ENCODE measurements at regions not wholly inside any gene's neighbourhood (a gene's known extent, or its start where the extent isn't known, plus 50 kb on each side); places are given as distances from the start of the nearest gene placed in this dataset.
A peak's percentile ranks its signal among the peaks of the same experiment; 100 is the strongest.
"Not testable (repeated sequence)": the region's sequence is repeated elsewhere in the genome, so short reads cannot be mapped to it uniquely, and the experiment has no call there.

DNA sequence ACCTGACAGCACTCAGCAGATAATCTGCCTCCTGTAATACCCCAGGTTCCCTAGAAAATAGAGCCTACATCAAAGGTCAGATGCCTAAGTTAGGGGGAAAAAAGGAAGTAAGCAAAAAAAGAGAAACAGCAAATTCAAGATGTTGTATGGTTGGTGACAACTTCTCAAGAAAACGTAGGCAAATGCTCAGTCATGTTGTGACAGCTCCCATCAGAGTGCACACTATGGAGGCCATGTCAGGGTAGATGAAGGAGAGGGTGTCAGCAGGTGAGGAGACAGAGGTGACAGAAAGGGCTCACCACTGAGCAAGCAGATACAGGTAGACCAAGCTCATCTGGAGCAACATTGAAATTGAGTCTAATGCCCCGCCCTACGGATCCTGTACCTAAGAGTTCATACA is 356.8 kb upstream of the BRINP1 start:
- no peak for DNase-seq

- DNase-seq, result no peak
These were observed 353.1 kb upstream of the BRINP1 start for GRCh38 chr9:119722384-119722783.

DNA sequence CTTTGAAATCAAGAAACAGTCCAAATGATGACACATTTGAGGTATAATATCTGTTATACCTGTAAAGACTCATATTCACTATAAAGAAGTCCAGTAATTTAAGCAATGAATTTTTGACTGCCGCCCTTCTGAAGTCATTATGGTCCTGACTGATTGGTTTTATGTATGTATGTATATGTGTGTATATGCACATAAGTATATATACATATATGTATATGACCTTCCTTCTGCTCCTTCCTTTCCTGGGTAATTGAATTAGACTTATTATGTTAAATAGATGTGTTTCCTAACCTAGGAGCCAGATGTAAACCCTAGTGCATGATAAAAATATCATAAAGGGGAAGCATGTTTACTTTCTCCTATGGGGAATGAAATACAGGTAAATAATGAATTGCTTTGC is 343.1 kb upstream of the BRINP1 start:
- DNase-seq, result no peak

DNA sequence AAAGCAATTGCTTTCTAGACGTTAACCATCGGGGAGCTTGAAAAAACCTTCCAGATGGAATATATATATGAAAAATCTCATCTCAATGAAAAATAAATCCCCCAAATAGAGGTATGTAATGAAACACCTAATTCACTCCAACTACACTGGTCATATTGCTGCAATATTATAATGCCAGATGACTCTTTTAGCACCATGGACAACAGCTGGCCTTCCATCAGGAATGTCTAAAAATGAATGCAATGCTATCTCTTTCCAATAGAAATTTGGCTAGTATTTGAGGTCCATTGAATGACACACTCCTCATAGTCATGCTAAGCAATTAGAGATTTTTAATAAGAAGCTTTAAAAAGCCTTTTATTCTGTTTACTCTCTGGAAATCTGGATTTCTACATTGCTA is 340.2 kb upstream of the BRINP1 start:
- no peak for DNase-seq

GRCh38 chr9:119707228-119707845 is 338.1 kb upstream of the BRINP1 start:
- DNase-seq, result no peak

DNA sequence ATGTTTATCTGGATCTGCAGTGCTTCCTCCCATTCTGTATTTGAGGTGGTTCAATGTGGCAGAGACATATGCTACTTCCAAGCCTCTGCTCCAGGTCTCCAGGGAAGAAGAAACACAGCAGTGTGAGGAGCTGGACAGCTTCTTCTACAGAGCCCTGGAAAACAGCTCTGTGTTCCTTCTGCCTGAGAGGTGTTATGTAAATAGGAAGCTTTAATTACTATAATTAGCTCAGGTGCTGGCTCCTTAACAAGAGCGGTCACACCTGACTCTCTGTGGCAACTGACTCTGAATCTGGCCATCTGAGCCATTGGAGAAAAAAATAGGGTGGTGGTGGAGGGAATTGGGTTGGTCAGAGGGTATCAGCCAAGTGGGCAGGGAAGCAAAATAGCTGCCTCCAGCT is 332.4 kb upstream of the BRINP1 start:
- no peak for DNase-seq

GRCh38 chr9:119698535-119698934 is 329.3 kb upstream of the BRINP1 start:
- no peak for DNase-seq

- DNase-seq, result no peak
These were observed 328.8 kb upstream of the BRINP1 start for GRCh38 chr9:119697996-119698395.

DNA sequence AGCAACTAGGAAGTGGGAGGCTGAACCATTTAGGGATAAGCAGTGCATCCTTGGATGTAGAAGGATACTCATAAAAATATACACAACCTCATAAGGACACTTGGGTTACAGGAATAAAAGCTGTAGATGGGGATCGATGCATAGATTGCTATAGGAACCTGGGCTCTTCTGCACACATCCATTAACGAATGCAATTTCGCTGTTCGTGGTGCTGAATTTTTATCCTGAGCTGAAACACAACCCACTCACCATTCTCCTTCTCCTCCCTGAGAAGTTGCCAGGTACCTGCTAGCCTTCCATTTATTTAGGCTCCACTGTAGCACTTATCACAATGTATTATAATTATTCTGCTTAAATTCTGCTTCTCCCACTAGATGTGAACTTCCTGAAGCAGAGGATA is 320.6 kb upstream of the BRINP1 start:
- no peak for DNase-seq

- DNase-seq, result no peak
These were observed 319.3 kb upstream of the BRINP1 start for GRCh38 chr9:119688547-119688946.

- DNase-seq, result no peak
These were observed 308.7 kb upstream of the BRINP1 start for GRCh38 chr9:119677811-119678505.

- DNase-seq, result peak; percentile 41
These were observed 306.7 kb upstream of the BRINP1 start for GRCh38 chr9:119675951-119676350.

DNA sequence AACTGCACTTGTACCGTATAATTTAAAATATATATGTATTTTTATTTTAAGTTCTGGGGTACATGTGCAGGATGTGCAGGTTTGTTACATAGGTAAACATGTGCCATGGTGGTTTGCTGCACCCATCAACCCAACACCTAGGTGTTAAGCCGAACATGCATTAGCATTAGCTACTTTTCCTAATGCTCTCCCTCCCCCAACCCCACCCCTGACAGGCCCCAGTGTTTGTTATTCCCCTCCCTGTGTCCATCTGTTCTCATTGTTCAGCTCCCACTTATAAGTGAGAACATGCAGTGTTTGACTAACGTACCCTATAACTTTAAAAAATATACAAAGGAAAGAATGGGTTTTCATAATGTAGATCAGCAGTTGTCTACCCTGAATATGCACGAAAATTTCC is 303.5 kb upstream of the BRINP1 start:
- DNase-seq, result not testable (repeated sequence)

DNA sequence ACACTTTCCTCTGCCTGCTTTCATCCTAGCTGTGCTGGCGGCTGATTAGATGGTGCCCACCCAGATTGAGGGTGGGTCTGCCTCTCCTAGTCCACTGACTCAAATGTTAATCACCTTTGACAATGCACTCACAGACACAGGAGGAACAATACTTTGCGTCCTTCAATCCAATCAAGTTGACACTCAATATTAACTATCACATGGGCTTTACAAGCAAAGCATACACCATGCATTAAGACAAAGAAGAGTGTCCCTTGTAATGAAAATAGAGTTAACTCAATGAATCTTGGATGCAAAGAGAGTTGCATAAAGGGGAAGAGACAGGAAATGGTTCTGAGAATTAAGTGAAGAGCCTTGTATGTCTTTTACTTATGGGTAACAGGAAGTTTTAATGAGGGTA is 298.7 kb upstream of the BRINP1 start:
- DNase-seq, result no peak

- DNase-seq, result no peak
These were observed 297.9 kb upstream of the BRINP1 start for GRCh38 chr9:119667163-119667562.

DNA sequence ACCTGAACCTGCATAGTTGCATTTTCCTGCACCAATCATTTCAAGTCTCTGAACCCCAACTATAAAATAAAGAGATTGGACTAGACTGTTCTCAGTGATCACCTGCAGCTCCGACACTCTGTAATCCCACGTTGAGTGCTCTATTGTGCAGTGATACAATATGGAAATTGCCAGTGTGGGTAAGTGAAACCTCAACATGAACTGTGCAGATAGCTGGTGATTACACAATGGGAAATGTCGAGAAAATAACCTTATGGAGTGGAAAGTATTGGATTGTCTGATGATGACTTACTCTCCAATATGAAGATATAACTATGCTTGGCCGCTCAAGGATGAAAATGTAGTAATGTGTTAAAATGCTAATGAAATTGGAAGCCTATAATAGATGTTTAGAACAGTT is 293.1 kb upstream of the BRINP1 start:
- DNase-seq, result no peak

GRCh38 chr9:119652931-119653330 is 283.7 kb upstream of the BRINP1 start:
- no peak for DNase-seq

DNA sequence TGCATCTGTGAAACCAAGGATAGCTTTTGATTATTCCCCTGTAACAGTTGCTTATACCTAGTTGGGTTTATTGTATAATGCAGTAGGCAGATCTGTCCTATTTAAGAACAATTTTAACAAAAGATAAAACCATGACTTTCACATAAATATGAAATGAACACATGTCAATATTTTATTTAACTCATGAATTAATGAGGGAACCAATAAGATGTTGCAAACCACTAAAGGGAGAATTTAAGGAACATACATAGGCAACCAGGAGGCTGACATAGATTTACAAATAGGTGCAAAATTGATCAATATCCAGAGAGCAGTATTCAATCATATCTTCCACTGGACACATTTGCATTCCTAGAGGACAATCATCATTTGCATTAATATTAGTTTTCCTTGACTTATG is 280.0 kb upstream of the BRINP1 start:
- no peak for DNase-seq

- no peak for DNase-seq
These were observed 270.2 kb upstream of the BRINP1 start for GRCh38 chr9:119639287-119639955.

DNA sequence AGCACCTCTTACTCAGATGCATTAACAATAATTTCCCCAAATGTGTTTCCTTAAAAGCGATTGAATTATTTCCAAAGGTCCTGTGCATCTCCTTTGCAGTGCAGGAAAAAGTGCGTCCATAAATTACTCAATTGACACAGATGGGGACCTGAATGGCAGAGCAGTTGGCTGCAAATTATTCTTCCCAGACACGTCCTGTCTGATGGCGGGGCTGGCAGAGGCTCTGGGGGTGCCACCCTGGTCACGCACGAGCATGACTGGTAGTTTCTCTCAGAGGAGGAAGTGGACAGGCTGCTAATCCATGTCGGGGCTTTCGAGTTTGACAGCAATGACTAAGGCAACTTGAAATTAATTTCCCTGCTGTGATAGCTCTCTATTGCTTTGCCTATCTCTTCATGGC is 264.8 kb upstream of the BRINP1 start:
- no peak for DNase-seq

DNA sequence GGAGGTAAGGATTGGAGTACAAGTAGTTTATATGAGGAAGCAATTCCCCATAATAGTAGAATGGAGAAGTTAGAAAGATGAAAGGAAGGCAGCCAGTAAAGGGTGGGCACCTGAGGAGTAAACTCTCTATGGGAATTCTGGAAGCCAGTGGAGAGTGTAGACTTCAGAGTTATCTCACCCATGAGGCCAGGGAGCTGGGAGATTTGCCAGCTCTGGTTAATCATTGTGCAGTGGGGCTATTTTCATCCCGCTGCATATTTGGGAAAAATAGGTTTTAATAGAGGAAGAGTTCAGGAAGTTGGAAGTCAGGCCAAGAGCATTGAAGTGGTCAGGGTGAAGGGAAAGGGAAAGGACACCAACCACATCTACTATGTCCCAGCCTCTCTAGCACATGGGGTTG is 242.3 kb upstream of the BRINP1 start:
- DNase-seq, result no peak

DNA sequence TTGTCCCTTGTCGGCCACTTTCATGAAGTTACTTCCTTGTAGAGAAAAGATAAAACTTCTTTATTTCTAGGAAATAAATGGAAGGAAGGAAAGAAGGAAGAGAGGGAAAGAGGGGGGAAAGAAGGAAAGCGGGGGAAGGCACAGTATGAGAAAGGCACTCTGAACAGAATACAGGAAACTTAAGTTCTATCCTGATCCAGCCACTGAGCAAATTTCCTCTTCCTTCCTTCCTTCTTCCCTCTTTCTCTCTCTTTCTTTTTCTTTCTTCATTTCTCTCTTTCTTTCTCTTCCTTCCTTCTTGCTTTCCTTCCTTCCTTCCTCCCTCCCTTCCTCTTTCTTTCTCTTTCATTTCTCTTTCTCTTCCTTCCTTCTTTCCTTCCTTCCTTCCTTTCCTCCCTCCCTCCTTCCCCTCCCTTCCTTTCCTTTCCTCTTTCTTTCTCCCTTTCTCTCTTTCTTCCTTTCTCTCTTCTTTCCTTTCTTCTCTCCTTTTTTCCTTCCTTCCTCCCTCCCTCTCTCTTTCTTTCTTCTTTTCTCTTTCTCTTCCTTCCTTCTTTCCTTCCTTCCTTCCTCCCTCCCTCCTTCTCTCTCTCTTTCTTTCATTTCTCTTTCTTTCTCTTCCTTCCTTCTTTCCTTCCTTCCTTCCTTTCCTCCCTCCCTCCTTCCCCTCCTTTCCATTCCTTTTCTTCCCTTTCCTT is 240.2 kb upstream of the BRINP1 start:
- no peak for DNase-seq

GRCh38 chr9:119601632-119602031 is 232.4 kb upstream of the BRINP1 start:
- DNase-seq, result no peak

DNA sequence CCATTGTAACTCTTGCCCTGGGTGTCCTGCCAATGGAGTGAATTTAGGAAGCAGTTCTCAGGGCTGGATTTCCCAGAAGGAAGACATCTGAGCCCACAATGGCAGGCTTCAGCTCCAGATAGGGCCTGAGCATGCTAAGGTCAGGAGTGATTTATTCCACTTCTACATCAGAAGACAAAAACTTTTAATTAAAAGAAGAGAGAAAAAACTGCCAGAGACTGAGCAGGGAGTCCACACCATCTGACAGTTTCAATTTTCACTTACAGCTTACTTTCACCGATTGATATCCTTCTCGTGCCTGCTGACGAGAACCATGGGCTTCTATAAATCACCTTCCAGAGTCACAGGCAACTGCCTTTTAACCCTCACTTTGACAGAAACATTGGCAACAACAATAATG is 228.3 kb upstream of the BRINP1 start:
- no peak for DNase-seq
